Osteoblast (primary cell): ENCODE measurements at regions not wholly inside any gene's neighbourhood (a gene's known extent, or its start where the extent isn't known, plus 50 kb on each side); places are given as distances from the start of the nearest gene placed in this dataset.

Experiments used
- DNase-seq: peaks from one replicate; pipeline ENCODE4 v3.0.0; 2011; ENCODE audit warnings: low spot score, mixed read lengths; ENCODE audit not compliant: insufficient read length; ENCODE audit errors: missing footprints
- H2AFZ ChIP-seq: 2 replicates; pipeline ENCODE4 v1.6.0; 2011; ENCODE audit warnings: mild to moderate bottlenecking, low read length
- H3K27ac ChIP-seq: 2 replicates; pipeline ENCODE4 v1.5.1; 2011; ENCODE audit warnings: mild to moderate bottlenecking, low read depth, low read length, moderate library complexity
- H3K27me3 ChIP-seq: 2 replicates; pipeline ENCODE4 v1.6.0; 2012; ENCODE audit warnings: mild to moderate bottlenecking, control low read depth, inconsistent platforms, low read length, moderate library complexity; ENCODE audit not compliant: insufficient read depth
- H3K36me3 ChIP-seq: 2 replicates; pipeline ENCODE4 v1.5.1; 2011; ENCODE audit warnings: mild to moderate bottlenecking, low read length, control low read depth, moderate library complexity; ENCODE audit not compliant: insufficient read depth
- H3K4me1 ChIP-seq: 2 replicates; pipeline ENCODE4 v1.5.1; 2011; ENCODE audit warnings: mild to moderate bottlenecking, low read length, control low read depth, moderate library complexity; ENCODE audit not compliant: insufficient read depth
- H3K4me2 ChIP-seq: 2 replicates; pipeline ENCODE4 v1.6.0; 2011; ENCODE audit warnings: mild to moderate bottlenecking, low read length; ENCODE audit not compliant: insufficient read depth
- H3K4me3 ChIP-seq: fragments of 200-600 bp; sonication (generic); 3 replicates; pipeline ENCODE4 v1.5.1; 2012; ENCODE audit warnings: mild to moderate bottlenecking, low read length, inconsistent platforms; ENCODE audit not compliant: insufficient read depth
- H3K79me2 ChIP-seq: 2 replicates; pipeline ENCODE4 v1.6.0; 2012; ENCODE audit warnings: mild to moderate bottlenecking, low read length, control low read depth, inconsistent platforms; ENCODE audit not compliant: insufficient read depth
- H3K9me3 ChIP-seq: 2 replicates; pipeline ENCODE4 v1.5.1; 2011; ENCODE audit warnings: low read depth, low read length, control low read depth
- H4K20me1 ChIP-seq: 2 replicates; pipeline ENCODE4 v1.6.0; 2012; ENCODE audit warnings: mild to moderate bottlenecking, low read length, control low read depth; ENCODE audit not compliant: insufficient read depth
- CTCF ChIP-seq: IDR thresholded peaks from 2 replicates; pipeline ENCODE4 v1.5.1; 2011; ENCODE audit warnings: mild to moderate bottlenecking, low read depth, low read length, moderate library complexity; ENCODE audit errors: extremely low read depth

GRCh38 chr10:111275091-111275490 is 198.3 kb downstream of the ADRA2A start:
- no peaks in the 10 kb centered on the region for H3K27me3 ChIP-seq

GRCh38 chr10:111277661-111278060 is 200.8 kb downstream of the ADRA2A start:
- Histone ChIP-seq H3K4me2 (no peak overlapping the region), H3K79me2 (no peaks in the 10 kb centered on the region), H3K36me3 (no peaks in the 10 kb centered on the region), H3K27ac (no peak overlapping the region), H2AFZ (no peak overlapping the region), H3K9me3 (no peaks in the 10 kb centered on the region), H3K27me3 (no peaks in the 10 kb centered on the region), H3K4me1 (no peaks in the 10 kb centered on the region), H4K20me1 (no peaks in the 10 kb centered on the region), H3K4me3 (no peak overlapping the region)
- no peak for TF ChIP-seq CTCF
- no peak for DNase-seq

More at GRCh38 chr10:111275091-111275490, 198.3 kb downstream of the ADRA2A start:
- Histone ChIP-seq H3K36me3 (no peaks in the 10 kb centered on the region), H3K4me2 (no peak overlapping the region), H3K4me1 (no peaks in the 10 kb centered on the region), H4K20me1 (no peaks in the 10 kb centered on the region), H2AFZ (no peak overlapping the region), H3K27ac (no peak overlapping the region), H3K9me3 (no peaks in the 10 kb centered on the region), H3K79me2 (no peaks in the 10 kb centered on the region), H3K4me3 (no peak overlapping the region)
- no peak for TF ChIP-seq CTCF
- DNase-seq = peak; percentile 41

- H3K4me3 ChIP-seq = no peak overlapping the region
- TF ChIP-seq CTCF = no peak
- no peak overlapping the region for H3K4me2 ChIP-seq
- no peaks in the 10 kb centered on the region for H3K79me2 ChIP-seq
- no peak overlapping the region for H3K27ac ChIP-seq
- no peaks in the 10 kb centered on the region for H4K20me1 ChIP-seq
- DNase-seq = no peak
- H3K9me3 ChIP-seq = no peaks in the 10 kb centered on the region
- no peaks in the 10 kb centered on the region for H3K27me3 ChIP-seq
- no peak overlapping the region for H2AFZ ChIP-seq
- H3K4me1 ChIP-seq = no peaks in the 10 kb centered on the region
- H3K36me3 ChIP-seq = no peaks in the 10 kb centered on the region
Observed at GRCh38 chr10:111278266-111278665, 201.4 kb downstream of the ADRA2A start.

GRCh38 chr10:111281516-111281915 is 204.7 kb downstream of the ADRA2A start:
- Histone ChIP-seq H2AFZ (no peak overlapping the region), H3K36me3 (no peaks in the 10 kb centered on the region), H3K4me1 (no peaks in the 10 kb centered on the region), H3K27me3 (no peaks in the 10 kb centered on the region), H3K4me3 (no peak overlapping the region), H3K27ac (no peak overlapping the region), H3K9me3 (no peaks in the 10 kb centered on the region), H4K20me1 (no peaks in the 10 kb centered on the region), H3K79me2 (no peaks in the 10 kb centered on the region), H3K4me2 (no peak overlapping the region)
- peak; percentile 49 for DNase-seq
- TF ChIP-seq CTCF = peak; percentile 35
